H9 (cell line): ENCODE measurements at regions not wholly inside any gene's neighbourhood (a gene's known extent, or its start where the extent isn't known, plus 50 kb on each side); places are given as distances from the start of the nearest gene placed in this dataset.

ENCODE experiments used
- DNase-seq: peaks from one replicate; pipeline ENCODE4 v3.0.0-alpha.2; 2017
- H2AFZ ChIP-seq: one replicate; pipeline ENCODE4 v1.6.1; 2013; ENCODE audit warnings: mild to moderate bottlenecking, low read length, control low read depth, moderate library complexity
- H2AK5ac ChIP-seq: 2 replicates; pipeline ENCODE4 v1.6.1; 2013; ENCODE audit warnings: low read length, control low read depth, mixed read lengths; ENCODE audit not compliant: insufficient read length
- H2BK120ac ChIP-seq: one replicate; pipeline ENCODE4 v1.6.1; 2013; ENCODE audit warnings: low read depth, mild to moderate bottlenecking, low read length, control low read depth, inconsistent platforms; ENCODE audit not compliant: poor library complexity, severe bottlenecking
- H2BK12ac ChIP-seq: 2 replicates; pipeline ENCODE4 v1.6.1; 2013; ENCODE audit warnings: low read length, control low read depth, mixed read lengths, low read depth; ENCODE audit not compliant: insufficient read length
- H2BK15ac ChIP-seq: 2 replicates; pipeline ENCODE4 v1.6.1; 2013; ENCODE audit warnings: low read depth, low read length, control low read depth
- H2BK20ac ChIP-seq: one replicate; pipeline ENCODE4 v1.6.1; 2013; ENCODE audit warnings: low read depth, mild to moderate bottlenecking, low read length, control low read depth, inconsistent platforms; ENCODE audit not compliant: poor library complexity, severe bottlenecking
- H2BK5ac ChIP-seq: 2 replicates; pipeline ENCODE4 v1.6.1; 2013; ENCODE audit warnings: low read length, control low read depth, mixed read lengths; ENCODE audit not compliant: insufficient read length
- H3K14ac ChIP-seq: 2 replicates; pipeline ENCODE4 v1.6.1; 2013; ENCODE audit warnings: low read length, control low read depth; ENCODE audit not compliant: insufficient read depth
- H3K18ac ChIP-seq: 2 replicates; pipeline ENCODE4 v1.6.1; 2013; ENCODE audit warnings: low read depth, mild to moderate bottlenecking, mixed read lengths, low read length, control low read depth; ENCODE audit not compliant: insufficient read length
- H3K23ac ChIP-seq: 2 replicates; pipeline ENCODE4 v1.6.1; 2013; ENCODE audit warnings: low read length, control low read depth, mixed read lengths, low read depth; ENCODE audit not compliant: insufficient read length
- H3K23me2 ChIP-seq: 2 replicates; pipeline ENCODE4 v1.6.1; 2013; ENCODE audit warnings: low read depth, mild to moderate bottlenecking, mixed read lengths, low read length, control low read depth; ENCODE audit not compliant: insufficient read length, poor library complexity, severe bottlenecking
- H3K27ac ChIP-seq: 2 replicates; pipeline ENCODE4 v1.5.1; 2013; ENCODE audit warnings: low read length, control low read depth, mixed read lengths, low read depth; ENCODE audit not compliant: insufficient read length
- H3K27me3 ChIP-seq: 2 replicates; pipeline ENCODE4 v1.6.1; 2013; ENCODE audit warnings: low read length, control low read depth, inconsistent platforms; ENCODE audit not compliant: insufficient read depth
- H3K4ac ChIP-seq: 2 replicates; pipeline ENCODE4 v1.6.1; 2013; ENCODE audit warnings: low read depth, mild to moderate bottlenecking, control low read depth, inconsistent platforms, low read length, moderate library complexity
- H3K4me1 ChIP-seq: 2 replicates; pipeline ENCODE4 v1.6.1; 2013; ENCODE audit warnings: low read length, control low read depth, inconsistent platforms; ENCODE audit not compliant: insufficient read depth
- H3K4me2 ChIP-seq: 2 replicates; pipeline ENCODE4 v1.6.1; 2013; ENCODE audit warnings: low read length, control low read depth, mixed read lengths; ENCODE audit not compliant: insufficient read length, insufficient read depth
- H3K56ac ChIP-seq: 2 replicates; pipeline ENCODE4 v1.6.1; 2013; ENCODE audit warnings: low read depth, mild to moderate bottlenecking, mixed read lengths, low read length, control low read depth; ENCODE audit not compliant: insufficient read length
- H3K79me1 ChIP-seq: 2 replicates; pipeline ENCODE4 v1.6.1; 2013; ENCODE audit warnings: low read depth, mild to moderate bottlenecking, moderate library complexity, low read length, control low read depth, inconsistent platforms; ENCODE audit not compliant: insufficient read depth, poor library complexity, severe bottlenecking
- H3K79me2 ChIP-seq: 2 replicates; pipeline ENCODE4 v1.6.1; 2013; ENCODE audit warnings: low read length, control low read depth, inconsistent platforms; ENCODE audit not compliant: insufficient read depth
- H3K9ac ChIP-seq: 2 replicates; pipeline ENCODE4 v1.6.1; 2013; ENCODE audit warnings: low read length, control low read depth, mixed read lengths; ENCODE audit not compliant: insufficient read length; ENCODE audit errors: extremely low read depth
- H3K9me3 ChIP-seq: one replicate; pipeline ENCODE4 v1.6.1; 2013; ENCODE audit warnings: low read depth, low read length, inconsistent platforms; ENCODE audit not compliant: control insufficient read depth
- H3T11ph ChIP-seq: one replicate; pipeline ENCODE4 v1.6.1; 2013; ENCODE audit warnings: mild to moderate bottlenecking, low read length, control low read depth, inconsistent platforms
- H4K20me1 ChIP-seq: one replicate; pipeline ENCODE4 v1.6.1; 2013; ENCODE audit not compliant: control insufficient read depth, insufficient read length, insufficient read depth
- H4K5ac ChIP-seq: 2 replicates; pipeline ENCODE4 v1.6.1; 2013; ENCODE audit warnings: low read depth, mild to moderate bottlenecking, mixed read lengths, low read length, control low read depth; ENCODE audit not compliant: insufficient read length
- H4K8ac ChIP-seq: replicated peaks from 2 replicates; pipeline ENCODE4 v1.6.1; 2013; ENCODE audit warnings: low read length, control low read depth, mixed read lengths, low read depth; ENCODE audit not compliant: insufficient read length
- H4K91ac ChIP-seq: 2 replicates; pipeline ENCODE4 v1.6.1; 2013; ENCODE audit warnings: low read depth, mild to moderate bottlenecking, moderate library complexity, mixed read lengths, low read length, control low read depth; ENCODE audit not compliant: insufficient read length
- H3K27ac Mint-ChIP-seq, 3 experiments: 2 replicates in 2 of 3; 3 replicates in 1 of 3; pipeline ENCODE4 v1.8.0; 2020 to 2021; ENCODE audit warnings: mixed read lengths in 3 of 3, mild to moderate bottlenecking in 1 of 3, moderate library complexity in 1 of 3
- H3K27me3 Mint-ChIP-seq: 2 replicates; pipeline ENCODE4 v1.8.0; 2021; ENCODE audit warnings: low read depth, mild to moderate bottlenecking, moderate library complexity, mixed read lengths
- H3K36me3 Mint-ChIP-seq, 3 experiments: 2 replicates in 2 of 3; 3 replicates in 1 of 3; pipeline ENCODE4 v1.8.0; 2020 to 2021; ENCODE audit warnings: low read depth in 3 of 3, mixed read lengths in 3 of 3; ENCODE audit not compliant: insufficient read depth in 1 of 3
- H3K4me1 Mint-ChIP-seq, 2 experiments: 2 replicates each; pipeline ENCODE4 v1.8.0; 2020; ENCODE audit warnings: mixed read lengths in 2 of 2
- H3K4me3 Mint-ChIP-seq, 2 experiments: 2 replicates in 1 of 2; 3 replicates in 1 of 2; pipeline ENCODE4 v1.8.0; 2020 to 2021; ENCODE audit warnings: mild to moderate bottlenecking in 2 of 2, mixed read lengths in 2 of 2, moderate library complexity in 1 of 2
- H3K9me3 Mint-ChIP-seq, 2 experiments: 2 replicates in 1 of 2; 3 replicates in 1 of 2; pipeline ENCODE4 v1.8.0; 2020; ENCODE audit warnings: mild to moderate bottlenecking in 2 of 2, mixed read lengths in 2 of 2, moderate library complexity in 1 of 2
- WGBS: extraction: QIAGEN DNeasy Blood & Tissue Kit; methylation state at CpG from one replicate; pipeline ENCODE4 v1.1.7; 2013; ENCODE audit warnings: missing lambda C conversion rate, low lambda C conversion rate, mixed read lengths; ENCODE audit not compliant: insufficient read length; ENCODE audit errors: extremely low coverage; 5-methylcytosine and 5-hydroxymethylcytosine counted together
- TF ChIP-seq, protein P1 (sequence below): fragments of 200-600 bp; sonication (generic); conservative IDR thresholded peaks from 3 replicates; pipeline ENCODE4 v1.8.0; 2021; ENCODE audit warnings: antibody characterized with exemption, mild to moderate bottlenecking

DNA sequence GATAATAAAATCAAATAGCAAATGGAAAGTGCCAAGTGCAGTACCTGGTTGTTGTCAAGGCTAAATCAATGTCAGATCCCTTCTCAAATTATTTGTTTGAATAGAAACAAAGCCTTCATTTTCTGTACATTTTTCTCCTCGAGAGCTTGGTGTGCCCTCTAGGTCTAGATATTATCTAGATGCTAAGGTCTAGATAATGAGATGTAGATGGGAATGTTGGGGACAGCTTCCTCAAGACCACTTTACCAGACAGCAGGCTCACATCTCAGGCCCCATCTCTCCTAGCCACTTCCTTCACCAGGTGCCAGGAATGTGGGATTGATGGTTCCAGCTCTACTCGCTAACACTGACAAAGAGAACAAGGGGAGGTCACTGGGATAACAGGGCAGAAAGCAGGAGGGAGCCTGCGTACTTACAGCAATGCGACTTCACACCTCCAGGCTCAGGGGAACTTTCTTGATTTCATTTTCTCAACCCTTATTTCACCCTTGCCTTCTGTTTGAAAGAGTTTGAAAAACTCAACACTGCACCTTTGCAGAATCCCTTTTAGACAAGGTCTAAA is 451.4 kb upstream of the VSTM2A start:
- H2BK120ac ChIP-seq = no peak overlapping the region
- no peak overlapping the region for H4K91ac ChIP-seq
- no peaks in the 10 kb centered on the region for H3K4me1 ChIP-seq
- Mint-ChIP-seq H3K4me3 (no peak overlapping the region), H3K4me1 (peaks cover 2 to 5% of the 10 kb centered on the region in 2 experiments; a peak in 1 of 4 replicates), H3K27ac (peak overlapping the region in 1 of 3 experiments; percentile 44; a peak in 1 of 7 replicates), H3K9me3 (no peaks in the 10 kb centered on the region; a peak in 1 of 5 replicates), H3K36me3 (no peaks in the 10 kb centered on the region), H3K27me3 (no peaks in the 10 kb centered on the region)
- no peak overlapping the region for H3K4ac ChIP-seq
- no peak overlapping the region for H4K5ac ChIP-seq
- no peak overlapping the region for H2AFZ ChIP-seq
- H3K23me2 ChIP-seq = no peaks in the 10 kb centered on the region
- no peak overlapping the region for H3K9ac ChIP-seq
- H2BK15ac ChIP-seq = no peak overlapping the region
- no peak overlapping the region for H3K14ac ChIP-seq
- H2BK5ac ChIP-seq = no peak overlapping the region
- no peak overlapping the region for H3T11ph ChIP-seq
- no peak for DNase-seq
- H3K27ac ChIP-seq = no peak overlapping the region
- H2BK20ac ChIP-seq = no peak overlapping the region
- no peaks in the 10 kb centered on the region for H3K79me1 ChIP-seq
- no peaks in the 10 kb centered on the region for H3K9me3 ChIP-seq
- H3K18ac ChIP-seq = no peak overlapping the region
- H3K79me2 ChIP-seq = no peaks in the 10 kb centered on the region
- no peak overlapping the region for H4K8ac ChIP-seq
- H3K23ac ChIP-seq = no peak overlapping the region
- TF ChIP-seq, protein P1, sequence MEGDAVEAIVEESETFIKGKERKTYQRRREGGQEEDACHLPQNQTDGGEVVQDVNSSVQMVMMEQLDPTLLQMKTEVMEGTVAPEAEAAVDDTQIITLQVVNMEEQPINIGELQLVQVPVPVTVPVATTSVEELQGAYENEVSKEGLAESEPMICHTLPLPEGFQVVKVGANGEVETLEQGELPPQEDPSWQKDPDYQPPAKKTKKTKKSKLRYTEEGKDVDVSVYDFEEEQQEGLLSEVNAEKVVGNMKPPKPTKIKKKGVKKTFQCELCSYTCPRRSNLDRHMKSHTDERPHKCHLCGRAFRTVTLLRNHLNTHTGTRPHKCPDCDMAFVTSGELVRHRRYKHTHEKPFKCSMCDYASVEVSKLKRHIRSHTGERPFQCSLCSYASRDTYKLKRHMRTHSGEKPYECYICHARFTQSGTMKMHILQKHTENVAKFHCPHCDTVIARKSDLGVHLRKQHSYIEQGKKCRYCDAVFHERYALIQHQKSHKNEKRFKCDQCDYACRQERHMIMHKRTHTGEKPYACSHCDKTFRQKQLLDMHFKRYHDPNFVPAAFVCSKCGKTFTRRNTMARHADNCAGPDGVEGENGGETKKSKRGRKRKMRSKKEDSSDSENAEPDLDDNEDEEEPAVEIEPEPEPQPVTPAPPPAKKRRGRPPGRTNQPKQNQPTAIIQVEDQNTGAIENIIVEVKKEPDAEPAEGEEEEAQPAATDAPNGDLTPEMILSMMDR = no peak
- no peak overlapping the region for H2AK5ac ChIP-seq
- H3K27me3 ChIP-seq = no peaks in the 10 kb centered on the region
- no CpG with 5 or more reads among the region's 4 CpGs for WGBS
- H3K56ac ChIP-seq = no peak overlapping the region
- H2BK12ac ChIP-seq = no peak overlapping the region
- H3K4me2 ChIP-seq = no peak overlapping the region
- no peaks in the 10 kb centered on the region for H4K20me1 ChIP-seq
